Mesendoderm (in vitro differentiated cells): ENCODE measurements at regions not wholly inside any gene's neighbourhood (a gene's known extent, or its start where the extent isn't known, plus 50 kb on each side); places are given as distances from the start of the nearest gene placed in this dataset.

ENCODE experiments used
- DNase-seq: peaks from one replicate; pipeline ENCODE4 v3.0.0; 2013
- H2AK5ac ChIP-seq: 2 replicates; pipeline ENCODE4 v1.6.1; 2013; ENCODE audit warnings: low read length, inconsistent platforms
- H2BK120ac ChIP-seq: 2 replicates; pipeline ENCODE4 v1.6.1; 2013; ENCODE audit warnings: low read depth, mild to moderate bottlenecking, low read length, moderate library complexity, mixed read lengths
- H2BK15ac ChIP-seq: replicated peaks from 2 replicates; pipeline ENCODE4 v1.6.1; 2013; ENCODE audit warnings: low read depth, mild to moderate bottlenecking, moderate library complexity
- H2BK5ac ChIP-seq: 2 replicates; pipeline ENCODE4 v1.6.1; 2013; ENCODE audit warnings: low read length, inconsistent platforms
- H3K18ac ChIP-seq: 2 replicates; pipeline ENCODE4 v1.6.1; 2013; ENCODE audit warnings: mild to moderate bottlenecking, low read length, mixed read lengths
- H3K23ac ChIP-seq: one replicate; pipeline ENCODE4 v1.6.1; 2013; ENCODE audit warnings: low read length
- H3K27ac ChIP-seq: 2 replicates; pipeline ENCODE4 v1.5.1; 2013; ENCODE audit warnings: low read depth, mild to moderate bottlenecking, inconsistent platforms, low read length, moderate library complexity
- H3K27me3 ChIP-seq: 2 replicates; pipeline ENCODE4 v1.6.1; 2013; ENCODE audit warnings: low read length, control low read depth, mild to moderate bottlenecking, inconsistent platforms; ENCODE audit not compliant: insufficient read depth, poor library complexity
- H3K36me3 ChIP-seq: 2 replicates; pipeline ENCODE4 v1.6.1; 2013; ENCODE audit warnings: low read length, inconsistent platforms; ENCODE audit not compliant: control insufficient read depth, insufficient read depth
- H3K4ac ChIP-seq: one replicate; pipeline ENCODE4 v1.6.1; 2013; ENCODE audit warnings: low read depth, mild to moderate bottlenecking, low read length, moderate library complexity
- H3K4me1 ChIP-seq: 2 replicates; pipeline ENCODE4 v1.6.1; 2013; ENCODE audit warnings: low read depth, low read length, inconsistent platforms; ENCODE audit not compliant: control insufficient read depth
- H3K4me2 ChIP-seq: 2 replicates; pipeline ENCODE4 v1.6.1; 2013; ENCODE audit warnings: low read length
- H3K4me3 ChIP-seq: 2 replicates; pipeline ENCODE4 v1.5.1; 2013; ENCODE audit warnings: mild to moderate bottlenecking, low read length
- H3K56ac ChIP-seq: one replicate; pipeline ENCODE4 v1.6.1; 2013; ENCODE audit warnings: low read length
- H3K79me1 ChIP-seq: 2 replicates; pipeline ENCODE4 v1.6.1; 2013; ENCODE audit warnings: low read length, inconsistent platforms
- H3K79me2 ChIP-seq: 2 replicates; pipeline ENCODE4 v1.6.1; 2013; ENCODE audit warnings: mild to moderate bottlenecking, low read length; ENCODE audit not compliant: control insufficient read depth, insufficient read depth
- H3K9ac ChIP-seq: 2 replicates; pipeline ENCODE4 v1.6.1; 2013; ENCODE audit warnings: low read length, inconsistent platforms
- H4K5ac ChIP-seq: one replicate; pipeline ENCODE4 v1.6.1; 2013; ENCODE audit warnings: low read length
- H4K8ac ChIP-seq: one replicate; pipeline ENCODE4 v1.6.1; 2013; ENCODE audit warnings: low read depth, mild to moderate bottlenecking, control low read depth, low read length, moderate library complexity
- whole genome bisulfite sequencing: extraction: QIAGEN DNeasy Blood & Tissue Kit; methylation state at CpG from one replicate; pipeline ENCODE4 v1.1.7; 2013; ENCODE audit warnings: low lambda C conversion rate, missing lambda C conversion rate; ENCODE audit not compliant: insufficient coverage; ENCODE audit errors: extremely low coverage; 5-methylcytosine and 5-hydroxymethylcytosine counted together

DNA sequence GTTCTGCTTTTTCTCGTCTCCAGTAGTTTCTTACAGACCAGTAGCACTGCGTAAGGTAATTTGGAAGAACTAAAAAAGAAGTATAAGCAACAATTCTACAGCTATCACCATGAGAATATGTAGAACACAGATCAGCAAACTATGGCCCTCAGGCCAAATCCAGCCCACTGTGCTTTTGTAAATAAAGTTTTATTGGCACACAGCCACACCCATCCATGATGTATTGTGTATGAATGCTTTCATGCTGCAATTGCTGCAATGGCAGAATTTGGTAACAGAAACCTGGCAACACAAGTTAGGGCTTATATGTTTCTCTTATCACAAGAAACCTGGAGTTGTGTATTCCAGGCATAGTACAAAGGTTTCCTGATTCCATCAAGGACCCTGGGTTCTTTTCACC lies 386.8 kb upstream of the TSHZ2 start:
- DNase-seq = no peak
- H3K36me3 ChIP-seq = no peaks in the 10 kb centered on the region
- H2BK120ac ChIP-seq = no peak overlapping the region
- no peak overlapping the region for H3K56ac ChIP-seq
- WGBS = no CpG with 5 or more reads among the region's 2 CpGs
- no peak overlapping the region for H3K18ac ChIP-seq
- H3K4ac ChIP-seq = no peak overlapping the region
- no peaks in the 10 kb centered on the region for H3K79me2 ChIP-seq
- H2BK15ac ChIP-seq = no peak overlapping the region
- no peak overlapping the region for H3K9ac ChIP-seq
- H3K79me1 ChIP-seq = no peaks in the 10 kb centered on the region
- no peak overlapping the region for H3K4me2 ChIP-seq
- H3K4me3 ChIP-seq = no peak overlapping the region
- no peak overlapping the region for H3K27ac ChIP-seq
- no peak overlapping the region for H4K5ac ChIP-seq
- H3K23ac ChIP-seq = no peak overlapping the region
- peaks cover 3% of the 10 kb centered on the region for H3K4me1 ChIP-seq
- H2BK5ac ChIP-seq = no peak overlapping the region
- no peak overlapping the region for H2AK5ac ChIP-seq
- H4K8ac ChIP-seq = no peak overlapping the region
- H3K27me3 ChIP-seq = no peaks in the 10 kb centered on the region

GRCh38 chr20:52578559-52578958 lies 387.0 kb upstream of the ZFP64 start:
- no peak overlapping the region for H3K4me2 ChIP-seq
- H3K79me2 ChIP-seq = no peaks in the 10 kb centered on the region
- H2AK5ac ChIP-seq = no peak overlapping the region
- no peaks in the 10 kb centered on the region for H3K4me1 ChIP-seq
- no CpG with 5 or more reads among the region's 5 CpGs for WGBS
- no peak overlapping the region for H3K18ac ChIP-seq
- H2BK15ac ChIP-seq = no peak overlapping the region
- no peak for DNase-seq
- no peak overlapping the region for H3K56ac ChIP-seq
- no peak overlapping the region for H3K9ac ChIP-seq
- no peak overlapping the region for H3K27ac ChIP-seq
- no peaks in the 10 kb centered on the region for H3K36me3 ChIP-seq
- no peak overlapping the region for H4K5ac ChIP-seq
- no peak overlapping the region for H2BK5ac ChIP-seq
- H3K27me3 ChIP-seq = no peaks in the 10 kb centered on the region
- H4K8ac ChIP-seq = no peak overlapping the region
- H3K4me3 ChIP-seq = no peak overlapping the region
- no peak overlapping the region for H3K4ac ChIP-seq
- no peak overlapping the region for H3K23ac ChIP-seq
- H2BK120ac ChIP-seq = no peak overlapping the region
- no peaks in the 10 kb centered on the region for H3K79me1 ChIP-seq

DNA sequence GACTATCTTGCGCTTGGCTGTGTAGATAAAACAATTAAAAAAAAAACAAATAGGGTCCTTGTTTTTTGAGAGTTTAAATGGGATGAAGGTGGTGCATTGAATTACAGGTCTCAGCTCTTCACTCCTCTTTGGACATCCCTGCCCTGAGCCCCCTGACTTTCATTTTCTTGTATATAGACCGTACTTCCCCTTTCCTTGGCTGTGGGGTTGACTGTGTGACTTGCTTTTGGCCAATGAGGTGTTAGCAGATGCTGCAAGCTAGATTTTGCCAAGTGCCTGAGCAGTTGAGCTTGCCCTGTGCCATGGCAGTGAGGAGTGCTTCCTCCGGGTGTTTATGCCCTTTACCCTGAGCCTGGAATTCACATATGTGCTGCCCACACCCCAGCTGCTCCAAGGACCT lies 386.1 kb upstream of the ZFP64 start:
- no CpG with 5 or more reads among the region's 3 CpGs for WGBS
- H3K4me3 ChIP-seq = no peak overlapping the region

GRCh38 chr20:52572687-52573086 lies 381.1 kb upstream of the ZFP64 start:
- Histone ChIP-seq H3K27me3 (no peaks in the 10 kb centered on the region), H3K4ac (no peak overlapping the region), H3K4me2 (no peak overlapping the region), H2BK15ac (no peak overlapping the region), H3K79me2 (no peaks in the 10 kb centered on the region), H2BK5ac (no peak overlapping the region), H2BK120ac (no peak overlapping the region), H3K56ac (no peak overlapping the region), H3K9ac (no peak overlapping the region), H3K4me3 (no peak overlapping the region), H3K36me3 (no peaks in the 10 kb centered on the region), H2AK5ac (no peak overlapping the region), H3K4me1 (no peaks in the 10 kb centered on the region), H3K27ac (no peak overlapping the region), H3K79me1 (no peaks in the 10 kb centered on the region), H3K23ac (no peak overlapping the region), H4K5ac (no peak overlapping the region), H4K8ac (no peak overlapping the region), H3K18ac (no peak overlapping the region)
- WGBS = no CpG with 5 or more reads among the region's 1 CpG
- DNase-seq = no peak

More for the DNA sequence above, 386.1 kb upstream of the ZFP64 start:
- Histone ChIP-seq H2BK120ac (no peak overlapping the region), H2AK5ac (no peak overlapping the region), H4K5ac (no peak overlapping the region), H3K79me2 (no peaks in the 10 kb centered on the region), H3K4me2 (no peak overlapping the region), H3K4ac (no peak overlapping the region), H3K56ac (no peak overlapping the region), H3K79me1 (no peaks in the 10 kb centered on the region), H3K18ac (no peak overlapping the region), H3K9ac (no peak overlapping the region), H3K23ac (no peak overlapping the region), H3K27ac (no peak overlapping the region), H4K8ac (no peak overlapping the region), H3K27me3 (no peaks in the 10 kb centered on the region), H3K36me3 (no peaks in the 10 kb centered on the region), H3K4me1 (no peaks in the 10 kb centered on the region), H2BK15ac (no peak overlapping the region), H2BK5ac (no peak overlapping the region)
- DNase-seq = no peak

DNA sequence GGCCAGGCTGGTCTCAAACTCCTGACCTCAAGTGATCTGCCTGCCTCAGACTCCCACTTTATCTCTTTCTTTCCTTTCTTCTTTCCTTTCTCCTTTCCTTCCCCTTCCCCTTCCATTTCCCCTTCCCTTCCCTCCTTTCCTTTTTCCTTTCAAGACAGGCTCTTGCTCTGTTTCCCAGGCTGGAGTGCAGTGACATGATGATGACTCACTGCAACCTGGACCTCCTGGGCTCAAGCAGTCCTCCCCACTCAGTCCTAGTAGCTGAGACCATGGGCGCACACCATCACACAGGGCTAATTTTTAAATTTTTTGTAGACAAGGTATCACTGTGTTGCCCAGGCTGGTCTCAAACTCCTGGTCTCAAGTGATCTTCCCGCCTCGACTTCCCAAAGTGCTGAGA lies 377.6 kb upstream of the ZFP64 start:
- H2BK15ac ChIP-seq = no peak overlapping the region
- no peak overlapping the region for H3K56ac ChIP-seq
- no peak overlapping the region for H4K5ac ChIP-seq
- no peaks in the 10 kb centered on the region for H3K27me3 ChIP-seq
- H3K36me3 ChIP-seq = no peaks in the 10 kb centered on the region
- WGBS = no CpG with 5 or more reads among the region's 3 CpGs
- H3K23ac ChIP-seq = no peak overlapping the region
- no peaks in the 10 kb centered on the region for H3K79me2 ChIP-seq
- no peak overlapping the region for H3K4me3 ChIP-seq
- H3K18ac ChIP-seq = no peak overlapping the region
- H4K8ac ChIP-seq = no peak overlapping the region
- H2BK120ac ChIP-seq = no peak overlapping the region
- no peak overlapping the region for H3K4me2 ChIP-seq
- H3K9ac ChIP-seq = no peak overlapping the region
- no peak overlapping the region for H2AK5ac ChIP-seq
- no peaks in the 10 kb centered on the region for H3K79me1 ChIP-seq
- H3K27ac ChIP-seq = no peak overlapping the region
- H3K4me1 ChIP-seq = no peaks in the 10 kb centered on the region
- no peak overlapping the region for H2BK5ac ChIP-seq
- H3K4ac ChIP-seq = no peak overlapping the region
- no peak for DNase-seq

DNA sequence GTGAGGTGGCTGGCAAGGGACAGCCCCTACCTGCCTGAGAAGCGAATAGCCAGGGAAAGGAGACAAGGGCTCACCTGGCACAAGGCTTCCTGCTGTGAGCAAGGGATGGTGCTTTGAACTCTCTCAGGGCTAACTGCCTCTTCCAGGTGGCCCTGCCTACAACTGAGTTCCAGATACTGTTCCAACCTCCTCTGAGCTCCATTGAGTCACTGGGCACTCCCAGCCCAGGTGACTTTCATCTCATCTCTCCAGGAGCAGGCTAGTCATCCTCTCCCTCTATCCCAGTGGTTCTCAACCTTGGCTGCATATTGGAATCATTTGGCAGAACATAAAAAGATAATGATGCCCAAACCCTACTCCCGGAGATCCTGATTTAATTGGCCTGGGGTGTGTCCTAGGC lies 374.0 kb upstream of the ZFP64 start:
- Histone ChIP-seq H3K79me1 (no peaks in the 10 kb centered on the region), H2BK15ac (no peak overlapping the region), H3K27me3 (no peaks in the 10 kb centered on the region), H3K9ac (no peak overlapping the region), H4K5ac (no peak overlapping the region), H3K79me2 (no peaks in the 10 kb centered on the region), H3K23ac (no peak overlapping the region), H2BK5ac (no peak overlapping the region), H3K4me1 (no peaks in the 10 kb centered on the region), H3K27ac (no peak overlapping the region), H3K4me2 (no peak overlapping the region), H2BK120ac (no peak overlapping the region), H3K36me3 (no peaks in the 10 kb centered on the region), H3K56ac (no peak overlapping the region), H3K4me3 (no peak overlapping the region), H3K4ac (no peak overlapping the region), H3K18ac (no peak overlapping the region), H4K8ac (no peak overlapping the region), H2AK5ac (no peak overlapping the region)
- no CpG with 5 or more reads among the region's 2 CpGs for WGBS
- DNase-seq = no peak
